ENCODE measurements at regions not wholly inside any gene's neighbourhood (a gene's known extent, or its start where the extent isn't known, plus 50 kb on each side); places are given as distances from the start of the nearest gene placed in this dataset.

GRCh38 chr6:155782320-155782731 lies 326.7 kb upstream of the NOX3 start:
- DNase-seq (ENCODE audit: low spot score), result no peak
- Mint-ChIP-seq H3K36me3 (ENCODE audit: low read depth, unreplicated experiment) (no peaks in the 10 kb centered on the region), H3K27ac (ENCODE audit: unreplicated experiment) (no peak overlapping the region), H3K9me3 (ENCODE audit: unreplicated experiment) (no peaks in the 10 kb centered on the region), H3K4me3 (ENCODE audit: unreplicated experiment) (no peak overlapping the region), H3K27me3 (ENCODE audit: unreplicated experiment) (peaks cover 1% of the 10 kb centered on the region), H3K4me1 (ENCODE audit: unreplicated experiment) (peaks cover 5% of the 10 kb centered on the region)
- TF ChIP-seq CTCF (IDR thresholded peaks at IDR 0.05; ENCODE audit: unreplicated experiment), result no peak

GRCh38 chr6:155779456-155779855 lies 323.8 kb upstream of the NOX3 start:
- no peaks in the 10 kb centered on the region for H3K27me3 Mint-ChIP-seq (ENCODE audit: unreplicated experiment)
- no peak overlapping the region for H3K27ac Mint-ChIP-seq (ENCODE audit: unreplicated experiment)
- H3K4me3 Mint-ChIP-seq (ENCODE audit: unreplicated experiment), result no peak overlapping the region
- H3K9me3 Mint-ChIP-seq (ENCODE audit: unreplicated experiment), result no peaks in the 10 kb centered on the region
- peaks cover 5% of the 10 kb centered on the region for H3K4me1 Mint-ChIP-seq (ENCODE audit: unreplicated experiment)
- no peak for DNase-seq (ENCODE audit: low spot score)
- TF ChIP-seq CTCF (IDR thresholded peaks at IDR 0.05; ENCODE audit: unreplicated experiment), result no peak
- H3K36me3 Mint-ChIP-seq (ENCODE audit: low read depth, unreplicated experiment), result no peaks in the 10 kb centered on the region

GRCh38 chr6:155778336-155778735 lies 322.7 kb upstream of the NOX3 start:
- Mint-ChIP-seq H3K36me3 (ENCODE audit: low read depth, unreplicated experiment) (no peaks in the 10 kb centered on the region), H3K27me3 (ENCODE audit: unreplicated experiment) (no peaks in the 10 kb centered on the region), H3K4me3 (ENCODE audit: unreplicated experiment) (no peak overlapping the region)

GRCh38 chr6:155771822-155772221 lies 316.2 kb upstream of the NOX3 start:
- no peaks in the 10 kb centered on the region for H3K27me3 Mint-ChIP-seq (ENCODE audit: unreplicated experiment)
- H3K36me3 Mint-ChIP-seq (ENCODE audit: low read depth, unreplicated experiment), result no peaks in the 10 kb centered on the region
- no peaks in the 10 kb centered on the region for H3K9me3 Mint-ChIP-seq (ENCODE audit: unreplicated experiment)
- TF ChIP-seq CTCF (IDR thresholded peaks at IDR 0.05; ENCODE audit: unreplicated experiment), result no peak
- DNase-seq (ENCODE audit: low spot score), result no peak
- no peaks in the 10 kb centered on the region for H3K4me1 Mint-ChIP-seq (ENCODE audit: unreplicated experiment)
- H3K4me3 Mint-ChIP-seq (ENCODE audit: unreplicated experiment), result no peak overlapping the region
- no peak overlapping the region for H3K27ac Mint-ChIP-seq (ENCODE audit: unreplicated experiment)

More at GRCh38 chr6:155778336-155778735, 322.7 kb upstream of the NOX3 start:
- DNase-seq (ENCODE audit: low spot score), result no peak
- TF ChIP-seq CTCF (IDR thresholded peaks at IDR 0.05; ENCODE audit: unreplicated experiment), result no peak
- Mint-ChIP-seq H3K27ac (ENCODE audit: unreplicated experiment) (no peak overlapping the region), H3K9me3 (ENCODE audit: unreplicated experiment) (no peaks in the 10 kb centered on the region), H3K4me1 (ENCODE audit: unreplicated experiment) (peaks cover 5% of the 10 kb centered on the region)

- TF ChIP-seq CTCF (IDR thresholded peaks at IDR 0.05; ENCODE audit: unreplicated experiment), result no peak
- no peaks in the 10 kb centered on the region for H3K36me3 Mint-ChIP-seq (ENCODE audit: low read depth, unreplicated experiment)
- H3K9me3 Mint-ChIP-seq (ENCODE audit: unreplicated experiment), result no peaks in the 10 kb centered on the region
- no peak overlapping the region for H3K27ac Mint-ChIP-seq (ENCODE audit: unreplicated experiment)
- DNase-seq (ENCODE audit: low spot score), result no peak
- no peaks in the 10 kb centered on the region for H3K4me1 Mint-ChIP-seq (ENCODE audit: unreplicated experiment)
- no peaks in the 10 kb centered on the region for H3K27me3 Mint-ChIP-seq (ENCODE audit: unreplicated experiment)
- H3K4me3 Mint-ChIP-seq (ENCODE audit: unreplicated experiment), result no peak overlapping the region
Observed at GRCh38 chr6:155770856-155771255, 315.2 kb upstream of the NOX3 start.

Data from endothelial cell (in vitro differentiated cells).